Muscle of back (tissue), 3 donors: ENCODE measurements at regions not wholly inside any gene's neighbourhood (a gene's known extent, or its start where the extent isn't known, plus 50 kb on each side); places are given as distances from the start of the nearest gene placed in this dataset.

ENCODE experiments used
- DNase-seq, 3 donors: peaks; one replicate each; pipeline versions ENCODE4 v3.0.0 to v3.0.0-alpha.2; 2013

GRCh38 chr7:46343802-46344201, 422.7 kb upstream of the IGFBP3 start:
- no peak for DNase-seq

GRCh38 chr7:46322937-46323336, 401.9 kb upstream of the IGFBP3 start:
- no peak for DNase-seq

- peak in 2 of 3 donors; percentile 23 to 51 for DNase-seq
Observed at GRCh38 chr7:46321556-46322205, 400.6 kb upstream of the IGFBP3 start.

GRCh38 chr7:46320956-46321355, 399.9 kb upstream of the IGFBP3 start:
- DNase-seq, result no peak

GRCh38 chr7:46319841-46320240, 398.8 kb upstream of the IGFBP3 start:
- no peak for DNase-seq

- no peak for DNase-seq
Observed at GRCh38 chr7:46318276-46318675, 397.2 kb upstream of the IGFBP3 start.

GRCh38 chr7:46317256-46317655, 396.2 kb upstream of the IGFBP3 start:
- peak in 1 of 3 donors; percentile 20 for DNase-seq

- no peak for DNase-seq
Observed at GRCh38 chr7:46315891-46316290, 394.8 kb upstream of the IGFBP3 start.

- no peak for DNase-seq
Observed at GRCh38 chr7:46301677-46302076, 380.6 kb upstream of the IGFBP3 start.

GRCh38 chr7:46297515-46297914, 376.4 kb upstream of the IGFBP3 start:
- no peak for DNase-seq

- no peak for DNase-seq
Observed at GRCh38 chr7:46296526-46296925, 375.5 kb upstream of the IGFBP3 start.

- DNase-seq, result no peak
Observed at GRCh38 chr7:46294381-46294780, 373.3 kb upstream of the IGFBP3 start.

- no peak for DNase-seq
Observed at GRCh38 chr7:46292741-46293140, 371.7 kb upstream of the IGFBP3 start.

- DNase-seq, result peak; percentile 71 to 84 (median 84)
Observed at GRCh38 chr7:46291601-46292150, 370.6 kb upstream of the IGFBP3 start.

- peak in 1 of 3 donors; percentile 53 for DNase-seq
Observed at GRCh38 chr7:46291050-46291438, 370.0 kb upstream of the IGFBP3 start.

- no peak for DNase-seq
Observed at GRCh38 chr7:46290374-46291049, 369.4 kb upstream of the IGFBP3 start.

- no peak for DNase-seq
Observed at GRCh38 chr7:46288861-46289260, 367.8 kb upstream of the IGFBP3 start.

GRCh38 chr7:46288010-46288409, 366.9 kb upstream of the IGFBP3 start:
- no peak for DNase-seq

- no peak for DNase-seq
Observed at GRCh38 chr7:46286957-46287356, 365.9 kb upstream of the IGFBP3 start.

GRCh38 chr7:46286356-46286755, 365.3 kb upstream of the IGFBP3 start:
- no peak for DNase-seq

GRCh38 chr7:46285878-46286277, 364.8 kb upstream of the IGFBP3 start:
- DNase-seq, result no peak

GRCh38 chr7:46283852-46284251, 362.8 kb upstream of the IGFBP3 start:
- peak in 2 of 3 donors; percentile 20 to 51 for DNase-seq

GRCh38 chr7:46282155-46282554, 361.1 kb upstream of the IGFBP3 start:
- DNase-seq, result no peak
